ENCODE measurements at regions not wholly inside any gene's neighbourhood (a gene's known extent, or its start where the extent isn't known, plus 50 kb on each side); places are given as distances from the start of the nearest gene placed in this dataset.

GRCh38 chr18:10057894-10058791 lies 144.3 kb downstream of the VAPA start:
- Mint-ChIP-seq H3K27me3 (ENCODE audit: low read depth) (no peaks in the 10 kb centered on the region), H3K4me1 (peaks cover 62% of the 10 kb centered on the region), H3K27ac (peak overlapping the region; percentile 81), H3K36me3 (no peaks in the 10 kb centered on the region), H3K9me3 (no peaks in the 10 kb centered on the region), H3K4me3 (no peak overlapping the region)
- no peak for TF ChIP-seq CTCF (IDR thresholded peaks at IDR 0.05; ENCODE audit: unreplicated experiment)
- no peak for DNase-seq (ENCODE audit: low spot score in 2 of 2, unreplicated experiment in 2 of 2)

- DNase-seq (ENCODE audit: low spot score in 2 of 2, unreplicated experiment in 2 of 2): no peak
- no peak overlapping the region for H3K4me3 Mint-ChIP-seq
- H3K36me3 Mint-ChIP-seq: no peaks in the 10 kb centered on the region
- H3K27ac Mint-ChIP-seq: peak overlapping the region; percentile 69
- H3K4me1 Mint-ChIP-seq: peaks cover 63% of the 10 kb centered on the region
- no peaks in the 10 kb centered on the region for H3K9me3 Mint-ChIP-seq
- TF ChIP-seq CTCF (IDR thresholded peaks at IDR 0.05; ENCODE audit: unreplicated experiment): no peak
- H3K27me3 Mint-ChIP-seq (ENCODE audit: low read depth): no peaks in the 10 kb centered on the region
These were observed 146.0 kb downstream of the VAPA start for GRCh38 chr18:10059610-10060468.

GRCh38 chr18:10060469-10060782 lies 146.6 kb downstream of the VAPA start:
- H3K27ac Mint-ChIP-seq: peak overlapping the region; percentile 73
- H3K4me3 Mint-ChIP-seq: no peak overlapping the region
- no peaks in the 10 kb centered on the region for H3K27me3 Mint-ChIP-seq (ENCODE audit: low read depth)
- H3K9me3 Mint-ChIP-seq: peaks cover under 1% of the 10 kb centered on the region
- no peaks in the 10 kb centered on the region for H3K36me3 Mint-ChIP-seq
- TF ChIP-seq CTCF (IDR thresholded peaks at IDR 0.05; ENCODE audit: unreplicated experiment): no peak
- no peak for DNase-seq (ENCODE audit: low spot score in 2 of 2, unreplicated experiment in 2 of 2)
- peaks cover 64% of the 10 kb centered on the region for H3K4me1 Mint-ChIP-seq

- no peak for TF ChIP-seq CTCF (IDR thresholded peaks at IDR 0.05; ENCODE audit: unreplicated experiment)
- H3K4me1 Mint-ChIP-seq: peaks cover 65% of the 10 kb centered on the region
- no peaks in the 10 kb centered on the region for H3K27me3 Mint-ChIP-seq (ENCODE audit: low read depth)
- no peak overlapping the region for H3K4me3 Mint-ChIP-seq
- H3K9me3 Mint-ChIP-seq: peaks cover 4% of the 10 kb centered on the region
- H3K27ac Mint-ChIP-seq: peak overlapping the region; percentile 73
- no peaks in the 10 kb centered on the region for H3K36me3 Mint-ChIP-seq
- DNase-seq (ENCODE audit: low spot score in 2 of 2, unreplicated experiment in 2 of 2): no peak
These were observed 147.0 kb downstream of the VAPA start for GRCh38 chr18:10060841-10061240.

- TF ChIP-seq CTCF (IDR thresholded peaks at IDR 0.05; ENCODE audit: unreplicated experiment): no peak
- H3K36me3 Mint-ChIP-seq: no peaks in the 10 kb centered on the region
- H3K4me1 Mint-ChIP-seq: peaks cover 68% of the 10 kb centered on the region
- H3K27me3 Mint-ChIP-seq (ENCODE audit: low read depth): no peaks in the 10 kb centered on the region
- DNase-seq (ENCODE audit: low spot score in 2 of 2, unreplicated experiment in 2 of 2): no peak
- H3K27ac Mint-ChIP-seq: peak overlapping the region; percentile 86
- H3K9me3 Mint-ChIP-seq: peaks cover 4% of the 10 kb centered on the region
- no peak overlapping the region for H3K4me3 Mint-ChIP-seq
These were observed 147.8 kb downstream of the VAPA start for GRCh38 chr18:10061566-10062140.
